MM.1S (cell line): ENCODE measurements at regions not wholly inside any gene's neighbourhood (a gene's known extent, or its start where the extent isn't known, plus 50 kb on each side); places are given as distances from the start of the nearest gene placed in this dataset.

Experiments
- CTCF ChIP-seq: fragments of 300-600 bp; sonication (generic); IDR thresholded peaks from 2 replicates; pipeline ENCODE4 v1.5.1; 2016; ENCODE audit warnings: antibody characterized with exemption, low read length, mixed read lengths
- EZH2 ChIP-seq: fragments of 300-600 bp; sonication (generic); optimal IDR thresholded peaks from 2 replicates; pipeline ENCODE3; 2017; ENCODE audit warnings: low read depth, mild to moderate bottlenecking, antibody characterized with exemption, low read length, mixed read lengths
- EZH2phosphoT487 ChIP-seq: fragments of 300-600 bp; sonication (generic); IDR thresholded peaks from 2 replicates; pipeline ENCODE4 v1.6.1; 2018; ENCODE audit warnings: antibody characterized with exemption, low read length

GRCh38 chr12:126667339-126667738, 1599.6 kb upstream of the TMEM132C start:
- TF ChIP-seq EZH2phosphoT487 (no peak), CTCF (no peak), EZH2 (no peak)
